ENCODE measurements at regions not wholly inside any gene's neighbourhood (a gene's known extent, or its start where the extent isn't known, plus 50 kb on each side); places are given as distances from the start of the nearest gene placed in this dataset.

GRCh38 chr3:87044846-87045245, 53.9 kb upstream of the VGLL3 start:
- no peak for TF ChIP-seq EZH2 (IDR thresholded peaks at IDR 0.05; ENCODE audit: low read depth, unreplicated experiment)
- no peak for TF ChIP-seq JUNB (IDR thresholded peaks at IDR 0.05; ENCODE audit: unreplicated experiment)
- no peak for TF ChIP-seq POLR2AphosphoS5 (IDR thresholded peaks at IDR 0.05; ENCODE audit: low read depth)
- no peak for TF ChIP-seq EZH2phosphoT487 (IDR thresholded peaks at IDR 0.05; ENCODE audit: unreplicated experiment)
- no peak for TF ChIP-seq CTCF (conservative IDR thresholded peaks at IDR 0.05; ENCODE audit: low read depth in 2 of 2)
- TF ChIP-seq, protein P1, sequence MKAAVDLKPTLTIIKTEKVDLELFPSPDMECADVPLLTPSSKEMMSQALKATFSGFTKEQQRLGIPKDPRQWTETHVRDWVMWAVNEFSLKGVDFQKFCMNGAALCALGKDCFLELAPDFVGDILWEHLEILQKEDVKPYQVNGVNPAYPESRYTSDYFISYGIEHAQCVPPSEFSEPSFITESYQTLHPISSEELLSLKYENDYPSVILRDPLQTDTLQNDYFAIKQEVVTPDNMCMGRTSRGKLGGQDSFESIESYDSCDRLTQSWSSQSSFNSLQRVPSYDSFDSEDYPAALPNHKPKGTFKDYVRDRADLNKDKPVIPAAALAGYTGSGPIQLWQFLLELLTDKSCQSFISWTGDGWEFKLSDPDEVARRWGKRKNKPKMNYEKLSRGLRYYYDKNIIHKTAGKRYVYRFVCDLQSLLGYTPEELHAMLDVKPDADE (IDR thresholded peaks at IDR 0.05): no peak
- no peak for TF ChIP-seq CREB1 (CRISPR knock-in tag; IDR thresholded peaks at IDR 0.05; ENCODE audit: low read depth)
- no peak for TF ChIP-seq NANOG (IDR thresholded peaks at IDR 0.05; ENCODE audit: borderline replicate concordance)
- TF ChIP-seq, protein P2, sequence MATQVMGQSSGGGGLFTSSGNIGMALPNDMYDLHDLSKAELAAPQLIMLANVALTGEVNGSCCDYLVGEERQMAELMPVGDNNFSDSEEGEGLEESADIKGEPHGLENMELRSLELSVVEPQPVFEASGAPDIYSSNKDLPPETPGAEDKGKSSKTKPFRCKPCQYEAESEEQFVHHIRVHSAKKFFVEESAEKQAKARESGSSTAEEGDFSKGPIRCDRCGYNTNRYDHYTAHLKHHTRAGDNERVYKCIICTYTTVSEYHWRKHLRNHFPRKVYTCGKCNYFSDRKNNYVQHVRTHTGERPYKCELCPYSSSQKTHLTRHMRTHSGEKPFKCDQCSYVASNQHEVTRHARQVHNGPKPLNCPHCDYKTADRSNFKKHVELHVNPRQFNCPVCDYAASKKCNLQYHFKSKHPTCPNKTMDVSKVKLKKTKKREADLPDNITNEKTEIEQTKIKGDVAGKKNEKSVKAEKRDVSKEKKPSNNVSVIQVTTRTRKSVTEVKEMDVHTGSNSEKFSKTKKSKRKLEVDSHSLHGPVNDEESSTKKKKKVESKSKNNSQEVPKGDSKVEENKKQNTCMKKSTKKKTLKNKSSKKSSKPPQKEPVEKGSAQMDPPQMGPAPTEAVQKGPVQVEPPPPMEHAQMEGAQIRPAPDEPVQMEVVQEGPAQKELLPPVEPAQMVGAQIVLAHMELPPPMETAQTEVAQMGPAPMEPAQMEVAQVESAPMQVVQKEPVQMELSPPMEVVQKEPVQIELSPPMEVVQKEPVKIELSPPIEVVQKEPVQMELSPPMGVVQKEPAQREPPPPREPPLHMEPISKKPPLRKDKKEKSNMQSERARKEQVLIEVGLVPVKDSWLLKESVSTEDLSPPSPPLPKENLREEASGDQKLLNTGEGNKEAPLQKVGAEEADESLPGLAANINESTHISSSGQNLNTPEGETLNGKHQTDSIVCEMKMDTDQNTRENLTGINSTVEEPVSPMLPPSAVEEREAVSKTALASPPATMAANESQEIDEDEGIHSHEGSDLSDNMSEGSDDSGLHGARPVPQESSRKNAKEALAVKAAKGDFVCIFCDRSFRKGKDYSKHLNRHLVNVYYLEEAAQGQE (IDR thresholded peaks at IDR 0.05; ENCODE audit: unreplicated experiment): no peak
- TF ChIP-seq ZNF331 (CRISPR knock-in tag; IDR thresholded peaks at IDR 0.05; ENCODE audit: low read depth): no peak
- TF ChIP-seq STAT1 (IDR thresholded peaks at IDR 0.05; ENCODE audit: unreplicated experiment): no peak
